WTC11 (cell line): ENCODE measurements at regions not wholly inside any gene's neighbourhood (a gene's known extent, or its start where the extent isn't known, plus 50 kb on each side); places are given as distances from the start of the nearest gene placed in this dataset.

ENCODE experiments used
- CDX4 ChIP-seq: fragments of 250-450 bp; sonication (Bioruptor Pico); IDR thresholded peaks from 2 replicates; pipeline ENCODE4 v1.9.0; 2021; ENCODE audit warnings: moderate library complexity, mild to moderate bottlenecking, inconsistent platforms, borderline replicate concordance
- E2F1 ChIP-seq: sonication (generic); formaldehyde crosslinking; IDR thresholded peaks from 2 replicates; pipeline ENCODE4 v1.8.0; 2022; ENCODE audit warnings: mild to moderate bottlenecking, missing genetic modification reagents
- ERG ChIP-seq: fragments of 250-450 bp; sonication (Bioruptor Pico); IDR thresholded peaks from 2 replicates; pipeline ENCODE4 v1.8.0; 2021; ENCODE audit warnings: mild to moderate bottlenecking
- FOXP1 ChIP-seq: sonication (generic); formaldehyde crosslinking; IDR thresholded peaks from 2 replicates; pipeline ENCODE4 v1.8.0; 2022; ENCODE audit warnings: missing genetic modification reagents, mild to moderate bottlenecking, moderate library complexity, borderline replicate concordance
- GTF2I ChIP-seq: fragments of 250-450 bp; sonication (Bioruptor Pico); conservative IDR thresholded peaks from 2 replicates; pipeline ENCODE4 v1.4.0; 2021; ENCODE audit warnings: mild to moderate bottlenecking
- IRF1 ChIP-seq: sonication (generic); formaldehyde crosslinking; IDR thresholded peaks from 2 replicates; pipeline ENCODE4 v1.8.0; 2023; ENCODE audit warnings: missing genetic modification reagents
- MLX ChIP-seq: sonication (generic); formaldehyde crosslinking; IDR thresholded peaks from 2 replicates; pipeline ENCODE4 v1.8.1; 2023; ENCODE audit warnings: mild to moderate bottlenecking, missing genetic modification reagents, moderate library complexity
- RELA ChIP-seq: sonication (generic); formaldehyde crosslinking; IDR thresholded peaks from 2 replicates; pipeline ENCODE4 v1.8.1; 2022; ENCODE audit warnings: missing genetic modification reagents, mild to moderate bottlenecking, borderline replicate concordance
- SP1 ChIP-seq: sonication (generic); formaldehyde crosslinking; conservative IDR thresholded peaks from 2 replicates; pipeline ENCODE4 v1.8.1; 2022; ENCODE audit warnings: missing genetic modification reagents
- USF2 ChIP-seq: sonication (generic); formaldehyde crosslinking; IDR thresholded peaks from 2 replicates; pipeline ENCODE4 v1.8.1; 2023; ENCODE audit warnings: mild to moderate bottlenecking, missing genetic modification reagents, moderate library complexity
- ZBTB21 ChIP-seq: sonication (generic); formaldehyde crosslinking; IDR thresholded peaks from 2 replicates; pipeline ENCODE4 v1.8.1; 2023; ENCODE audit warnings: mild to moderate bottlenecking, missing genetic modification reagents, borderline replicate concordance
- ZNF281 ChIP-seq: sonication (generic); formaldehyde crosslinking; IDR thresholded peaks from 2 replicates; pipeline ENCODE4 v1.8.0; 2023; ENCODE audit warnings: mild to moderate bottlenecking, missing genetic modification reagents
- ZNF423 ChIP-seq: fragments of 250-450 bp; sonication (Bioruptor Pico); IDR thresholded peaks from 2 replicates; pipeline ENCODE4 v2.1.2; 2022; ENCODE audit warnings: mild to moderate bottlenecking, moderate library complexity
- ZNF425 ChIP-seq: fragments of 250-450 bp; sonication (Bioruptor Pico); conservative IDR thresholded peaks from 2 replicates; pipeline ENCODE4 v1.9.0; 2021; ENCODE audit warnings: mild to moderate bottlenecking
- ZNF512 ChIP-seq: sonication (generic); formaldehyde crosslinking; IDR thresholded peaks from 2 replicates; pipeline ENCODE4 v1.8.1; 2022; ENCODE audit warnings: missing genetic modification reagents, borderline replicate concordance
- ZSCAN18 ChIP-seq: fragments of 250-450 bp; sonication (Bioruptor Pico); IDR thresholded peaks from 2 replicates; pipeline ENCODE4 v2.1.2; 2022; ENCODE audit warnings: mild to moderate bottlenecking, moderate library complexity

- TF ChIP-seq RELA (CRISPR knock-in tag) (no peak), ZNF512 (CRISPR knock-in tag) (no peak), CDX4 (CRISPR knock-in tag) (no peak), E2F1 (no peak), MLX (CRISPR knock-in tag) (no peak), USF2 (CRISPR knock-in tag) (no peak), ZNF423 (CRISPR knock-in tag) (no peak), ERG (CRISPR knock-in tag) (no peak), GTF2I (CRISPR knock-in tag) (no peak), FOXP1 (CRISPR knock-in tag) (no peak), SP1 (CRISPR knock-in tag) (no peak), ZSCAN18 (CRISPR knock-in tag) (no peak), ZNF281 (CRISPR knock-in tag) (no peak), ZBTB21 (no peak), ZNF425 (CRISPR knock-in tag) (no peak), IRF1 (CRISPR knock-in tag) (no peak)
Measured at GRCh38 chrX:8274170-8274569, 103.1 kb upstream of the VCX2 start (continued).
